K562 (cell line): ENCODE measurements at regions not wholly inside any gene's neighbourhood (a gene's known extent, or its start where the extent isn't known, plus 50 kb on each side); places are given as distances from the start of the nearest gene placed in this dataset.

Experiments
- CTCF ChIP-seq, 3 experiments: IDR thresholded peaks in 2 of 3; conservative IDR thresholded peaks in 1 of 3; 2 replicates each; pipeline ENCODE4 v1.5.1; 2011 to 2012; ENCODE audit warnings: low read length in 3 of 3, mild to moderate bottlenecking in 3 of 3, control low read depth in 2 of 3, improper control_type of control experiment in 1 of 3, inconsistent platforms in 1 of 3, low read depth in 1 of 3, mixed read lengths in 1 of 3, moderate library complexity in 1 of 3; ENCODE audit not compliant: insufficient read depth in 2 of 3
- GATAD2B ChIP-seq: fragments of 450-650 bp; IDR thresholded peaks from 2 replicates; pipeline ENCODE4 v1.6.1; 2017; ENCODE audit warnings: mild to moderate bottlenecking, borderline replicate concordance
- MAZ ChIP-seq, 2 experiments: fragments of 450-650 bp in 1 of 2; sonication (generic) in 1 of 2; formaldehyde crosslinking; IDR thresholded peaks in 1 of 2; conservative IDR thresholded peaks in 1 of 2; 2 replicates each; pipeline versions ENCODE4 v1.4.0 to v1.5.0; 2020; ENCODE audit warnings: mild to moderate bottlenecking in 1 of 2, missing genetic modification reagents in 1 of 2
- POLR2A ChIP-seq: fragments of 450-650 bp; conservative IDR thresholded peaks from 2 replicates; pipeline ENCODE4 v1.6.1; 2016
- POLR2AphosphoS2 ChIP-seq: IDR thresholded peaks from 2 replicates; pipeline ENCODE4 v1.6.1; 2012; ENCODE audit warnings: low read length, improper control_type of control experiment
- RAD21 ChIP-seq, 2 experiments: fragments of 250-450 bp in 1 of 2; fragments of 450-650 bp in 1 of 2; sonication (Bioruptor Pico) in 1 of 2; formaldehyde crosslinking in 1 of 2; IDR thresholded peaks in 1 of 2; conservative IDR thresholded peaks in 1 of 2; 2 replicates each; pipeline versions ENCODE4 v1.4.0 to v1.8.0; 2020 to 2022; ENCODE audit warnings: mild to moderate bottlenecking in 2 of 2, moderate library complexity in 1 of 2
- SOX6 ChIP-seq: fragments of 450-650 bp; IDR thresholded peaks from 2 replicates; pipeline ENCODE4 v1.6.1; 2014; ENCODE audit warnings: mild to moderate bottlenecking
- ZKSCAN1 ChIP-seq: fragments of 150-350 bp; IDR thresholded peaks from 2 replicates; pipeline ENCODE4 v1.6.1; 2016; ENCODE audit warnings: low read depth, low read length
- ZNF395 ChIP-seq: fragments of 200-800 bp; sonication (Bioruptor generic); IDR thresholded peaks from 2 replicates; pipeline ENCODE4 v1.6.1; 2017; ENCODE audit warnings: missing genetic modification characterization, missing compliant biosample characterization

GRCh38 chr16:7086822-7087616 lies 245.6 kb upstream of the RBFOX1 start:
- TF ChIP-seq MAZ (CRISPR knock-in tag; conservative IDR thresholded peaks at IDR 0.05 in 1 of 2, IDR thresholded peaks at IDR 0.05 in 1 of 2) (no peak), RAD21 (CRISPR knock-in tag; conservative IDR thresholded peaks at IDR 0.05 in 1 of 2, IDR thresholded peaks at IDR 0.05 in 1 of 2) (peak in 1 of 2 experiments; percentile 38; a peak in 2 of 4 replicates), POLR2AphosphoS2 (no peak), CTCF (IDR thresholded peaks at IDR 0.05 in 2 of 3, conservative IDR thresholded peaks at IDR 0.05 in 1 of 3; ENCODE audit: insufficient read depth in 2 of 3, low read depth in 1 of 3, low read length in 3 of 3) (peak; percentile 34 to 44 (median 39); a peak in 4 of 6 replicates), SOX6 (no peak), ZKSCAN1 (no peak), ZNF395 (CRISPR knock-in tag) (no peak), POLR2A (no peak), GATAD2B (no peak)
